Endothelial cell of umbilical vein (primary cell): ENCODE measurements at regions not wholly inside any gene's neighbourhood (a gene's known extent, or its start where the extent isn't known, plus 50 kb on each side); places are given as distances from the start of the nearest gene placed in this dataset.

Experiments
- EZH2 ChIP-seq: IDR thresholded peaks from 2 replicates; pipeline ENCODE4 v1.6.1; 2012; ENCODE audit warnings: borderline replicate concordance, low read depth, mild to moderate bottlenecking, moderate library complexity, low read length, inconsistent platforms; ENCODE audit not compliant: severe bottlenecking
- TF ChIP-seq, protein P1 (sequence below), 2 donors: IDR thresholded peaks; 1 replicate in 1 of 2; 2 replicates in 1 of 2; pipeline ENCODE4 v1.5.1; 2011; ENCODE audit warnings: low read length in 2 of 2, mild to moderate bottlenecking in 2 of 2, moderate library complexity in 2 of 2, control low read depth in 1 of 2, inconsistent platforms in 1 of 2, low read depth in 1 of 2; ENCODE audit not compliant: insufficient read depth in 1 of 2; ENCODE audit errors: extremely low read depth in 1 of 2

DNA sequence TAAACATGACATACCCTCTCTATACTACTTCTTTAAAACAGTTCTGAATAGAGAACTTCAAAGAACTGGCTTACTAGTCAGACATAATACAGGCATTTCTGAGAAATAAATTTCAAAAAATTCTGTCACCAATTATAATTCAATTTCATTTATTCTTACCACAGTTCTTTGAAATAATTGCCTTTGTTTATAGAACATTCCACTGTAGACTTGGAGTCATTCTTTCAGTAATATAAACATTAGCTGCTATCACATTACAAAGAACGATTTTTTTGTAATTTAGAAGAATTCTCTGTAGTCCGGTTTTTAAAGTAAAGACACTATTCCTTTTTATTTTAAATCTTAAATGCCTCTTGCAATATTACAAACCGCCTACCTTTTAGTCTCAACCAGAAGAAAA, 146.4 kb upstream of the COL11A1 start:
- TF ChIP-seq, protein P1, sequence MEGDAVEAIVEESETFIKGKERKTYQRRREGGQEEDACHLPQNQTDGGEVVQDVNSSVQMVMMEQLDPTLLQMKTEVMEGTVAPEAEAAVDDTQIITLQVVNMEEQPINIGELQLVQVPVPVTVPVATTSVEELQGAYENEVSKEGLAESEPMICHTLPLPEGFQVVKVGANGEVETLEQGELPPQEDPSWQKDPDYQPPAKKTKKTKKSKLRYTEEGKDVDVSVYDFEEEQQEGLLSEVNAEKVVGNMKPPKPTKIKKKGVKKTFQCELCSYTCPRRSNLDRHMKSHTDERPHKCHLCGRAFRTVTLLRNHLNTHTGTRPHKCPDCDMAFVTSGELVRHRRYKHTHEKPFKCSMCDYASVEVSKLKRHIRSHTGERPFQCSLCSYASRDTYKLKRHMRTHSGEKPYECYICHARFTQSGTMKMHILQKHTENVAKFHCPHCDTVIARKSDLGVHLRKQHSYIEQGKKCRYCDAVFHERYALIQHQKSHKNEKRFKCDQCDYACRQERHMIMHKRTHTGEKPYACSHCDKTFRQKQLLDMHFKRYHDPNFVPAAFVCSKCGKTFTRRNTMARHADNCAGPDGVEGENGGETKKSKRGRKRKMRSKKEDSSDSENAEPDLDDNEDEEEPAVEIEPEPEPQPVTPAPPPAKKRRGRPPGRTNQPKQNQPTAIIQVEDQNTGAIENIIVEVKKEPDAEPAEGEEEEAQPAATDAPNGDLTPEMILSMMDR (IDR thresholded peaks at IDR 0.05; ENCODE audit: extremely low read depth in 1 of 2, insufficient read depth in 1 of 2, low read depth in 1 of 2, low read length in 2 of 2): no peak
- no peak for TF ChIP-seq EZH2
